Activated B cell treated with CpG ODN at 0.5 μM for 24 hours (primary cell): ENCODE measurements at regions not wholly inside any gene's neighbourhood (a gene's known extent, or its start where the extent isn't known, plus 50 kb on each side); places are given as distances from the start of the nearest gene placed in this dataset.

ENCODE experiments used
- ATAC-seq: fragments of 200-7000 bp; cut with Tn5 transposase; one replicate; pipeline ENCODE4 v1.10.0; 2021; ENCODE audit warnings: low read depth, mild to moderate bottlenecking, moderate library complexity
- CTCF ChIA-PET: fragments of 350-600 bp; sonication (Branson Sonifier 250); formaldehyde crosslinking; loops from one replicate; lab custom pipeline; 2021; ENCODE audit warnings: antibody characterized with exemption; lab: Charles Lee
- POLR2A ChIA-PET: fragments of 350-600 bp; sonication (Branson Sonifier 250); formaldehyde crosslinking; loops from one replicate; lab custom pipeline; 2021; ENCODE audit warnings: antibody characterized with exemption; lab: Charles Lee
- DNase-seq: peaks from one replicate; pipeline ENCODE4 v3.0.0; 2022
- H3K27ac Mint-ChIP-seq: one replicate; pipeline ENCODE4 v1.8.0; 2020; ENCODE audit warnings: mixed read lengths
- H3K27me3 Mint-ChIP-seq: one replicate; pipeline ENCODE4 v1.8.0; 2021; ENCODE audit warnings: mixed read lengths
- H3K36me3 Mint-ChIP-seq: one replicate; pipeline ENCODE4 v1.8.0; 2021; ENCODE audit warnings: low read depth, mixed read lengths
- H3K4me1 Mint-ChIP-seq: one replicate; pipeline ENCODE4 v1.8.0; 2021; ENCODE audit warnings: mixed read lengths
- H3K4me3 Mint-ChIP-seq: one replicate; pipeline ENCODE4 v1.8.0; 2020; ENCODE audit warnings: mild to moderate bottlenecking, mixed read lengths
- H3K9me3 Mint-ChIP-seq: one replicate; pipeline ENCODE4 v1.8.0; 2020; ENCODE audit warnings: mixed read lengths
- CTCF ChIP-seq: fragments of 200-600 bp; IDR thresholded peaks from one replicate; pipeline ENCODE4 v1.8.0; 2022; ENCODE audit warnings: antibody characterized with exemption, mild to moderate bottlenecking
- intact Hi-C: fragments of 100-400 bp; cut with micrococcal nuclease; formaldehyde crosslinking; loops from one replicate; pipeline ENCODE4 v1.15.1; 2024

DNA sequence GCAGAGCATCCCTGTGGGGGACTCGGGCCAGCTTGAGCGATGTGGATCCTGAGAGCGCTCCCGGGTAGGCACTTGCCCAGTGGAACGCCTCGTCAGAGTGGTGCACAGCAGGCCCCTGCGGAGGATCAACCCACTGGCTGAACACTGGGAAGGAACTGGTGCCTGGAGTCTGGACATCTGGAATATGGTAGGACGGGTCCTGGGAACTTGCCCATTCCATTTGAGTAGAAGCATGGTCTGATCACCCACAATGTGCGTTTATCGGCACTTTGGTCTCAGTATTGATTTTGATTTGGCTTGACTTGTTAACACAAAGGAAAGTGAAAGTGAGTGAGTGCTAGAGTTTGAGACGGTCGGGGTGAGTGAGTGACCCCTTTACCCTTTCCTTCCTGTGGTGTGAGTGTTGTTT, 1336.2 kb upstream of the CHAC2 start:
- ChIA-PET POLR2A (no interaction called here), CTCF (no interaction called here)
- Mint-ChIP-seq H3K36me3 (no peaks in the 10 kb centered on the region), H3K4me3 (no peak overlapping the region), H3K27ac (no peak overlapping the region), H3K27me3 (no peaks in the 10 kb centered on the region), H3K4me1 (no peaks in the 10 kb centered on the region), H3K9me3 (peaks cover 3% of the 10 kb centered on the region)
- DNase-seq (no peak), ATAC-seq (no peak)
- no peak for TF ChIP-seq CTCF
- intact Hi-C loops: no loop called here

- ChIA-PET CTCF (no interaction called here), POLR2A (no interaction called here)
- no peaks in the 10 kb centered on the region for H3K27me3 Mint-ChIP-seq
- no peaks in the 10 kb centered on the region for H3K36me3 Mint-ChIP-seq
- DNase-seq: no peak
- ATAC-seq: no peak
- H3K9me3 Mint-ChIP-seq: peaks cover 3% of the 10 kb centered on the region
- H3K4me3 Mint-ChIP-seq: no peak overlapping the region
- intact Hi-C loops: no loop called here
- no peaks in the 10 kb centered on the region for H3K4me1 Mint-ChIP-seq
- no peak for TF ChIP-seq CTCF
- H3K27ac Mint-ChIP-seq: no peak overlapping the region
These were observed 1337.9 kb upstream of the CHAC2 start for GRCh38 chr2:52429740-52430139.

DNA sequence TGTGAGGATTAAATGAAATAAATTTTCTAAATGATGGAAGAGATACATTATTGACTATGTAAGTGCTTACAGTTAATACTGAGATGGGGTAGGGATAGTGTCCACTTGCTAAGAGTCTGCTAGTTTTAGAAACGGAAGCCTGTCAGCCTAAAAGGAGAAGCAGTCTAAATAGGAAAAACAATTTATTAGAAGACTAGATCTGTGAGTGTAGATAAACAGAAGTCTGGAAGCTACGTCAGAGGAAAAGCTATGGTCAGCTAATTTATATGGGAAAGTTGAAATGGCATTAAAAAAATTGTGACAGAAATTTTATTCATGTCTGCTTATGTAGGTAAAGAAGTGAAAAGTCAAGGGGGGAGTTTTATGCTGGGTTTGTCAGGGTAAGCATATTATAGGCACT, 1338.4 kb upstream of the CHAC2 start:
- peaks cover 3% of the 10 kb centered on the region for H3K9me3 Mint-ChIP-seq
- ChIA-PET CTCF (no interaction called here), POLR2A (no interaction called here)
- TF ChIP-seq CTCF: no peak
- H3K4me3 Mint-ChIP-seq: no peak overlapping the region
- DNase-seq: no peak
- H3K4me1 Mint-ChIP-seq: no peaks in the 10 kb centered on the region
- no peaks in the 10 kb centered on the region for H3K36me3 Mint-ChIP-seq
- ATAC-seq: no peak
- no peaks in the 10 kb centered on the region for H3K27me3 Mint-ChIP-seq
- intact Hi-C loops: no loop called here
- no peak overlapping the region for H3K27ac Mint-ChIP-seq

DNA sequence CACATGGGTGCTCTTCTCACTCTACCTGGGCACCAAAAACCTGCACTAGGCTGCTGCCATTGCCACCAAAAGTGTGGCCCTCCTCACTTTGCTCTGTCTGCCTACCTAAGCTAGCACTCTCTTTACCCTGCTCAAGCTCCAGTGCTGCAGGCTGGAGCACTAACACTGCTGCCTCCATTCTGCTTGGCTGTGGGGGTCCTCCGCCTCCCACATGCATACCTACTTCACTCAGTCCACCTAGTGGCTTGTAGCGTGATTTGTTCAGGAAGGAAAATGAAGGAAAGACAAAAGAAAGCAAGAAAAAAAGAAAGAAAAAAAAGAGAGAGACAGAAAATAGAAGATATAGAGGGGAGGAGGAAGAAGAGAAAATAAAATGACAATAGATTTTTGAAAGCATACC, 1339.4 kb upstream of the CHAC2 start:
- Mint-ChIP-seq H3K4me3 (no peak overlapping the region), H3K36me3 (no peaks in the 10 kb centered on the region), H3K9me3 (peaks cover 3% of the 10 kb centered on the region), H3K4me1 (no peaks in the 10 kb centered on the region), H3K27me3 (no peaks in the 10 kb centered on the region), H3K27ac (no peak overlapping the region)
- DNase-seq (no peak), ATAC-seq (no peak)
- intact Hi-C loops: no loop called here
- TF ChIP-seq CTCF: no peak
- POLR2A ChIA-PET: no interaction called here
- CTCF ChIA-PET: no interaction called here

DNA sequence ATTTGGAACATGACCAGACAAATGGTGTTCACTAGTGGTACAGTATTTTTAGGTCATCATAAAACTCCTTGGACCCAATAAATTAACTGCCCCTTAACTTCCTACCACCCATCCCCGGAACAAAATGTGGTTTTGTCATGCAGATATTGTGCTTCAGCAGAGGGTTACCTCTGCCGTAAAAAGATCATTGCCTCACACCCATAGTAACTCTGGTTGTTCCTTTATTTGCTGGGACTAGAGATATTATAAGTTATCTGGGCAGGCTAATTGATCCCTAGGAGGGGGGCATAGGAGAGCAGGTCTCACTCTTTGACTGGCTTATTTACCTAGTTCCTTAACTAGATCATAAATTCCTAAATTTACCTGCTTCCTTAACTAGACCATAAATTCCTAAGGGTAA, 1343.9 kb upstream of the CHAC2 start:
- ChIA-PET POLR2A (no interaction called here), CTCF (no interaction called here)
- Mint-ChIP-seq H3K27me3 (no peaks in the 10 kb centered on the region), H3K9me3 (peaks cover 2% of the 10 kb centered on the region), H3K36me3 (no peaks in the 10 kb centered on the region), H3K4me3 (no peak overlapping the region), H3K27ac (no peak overlapping the region), H3K4me1 (no peaks in the 10 kb centered on the region)
- TF ChIP-seq CTCF: no peak
- ATAC-seq (no peak), DNase-seq (no peak)
- intact Hi-C loops: no loop called here
